Mesothelial cell of epicardium (in vitro differentiated cells): ENCODE measurements at regions not wholly inside any gene's neighbourhood (a gene's known extent, or its start where the extent isn't known, plus 50 kb on each side); places are given as distances from the start of the nearest gene placed in this dataset.

Experiments used
- DNase-seq, 2 experiments: peaks; one replicate each; pipeline ENCODE4 v3.0.0; 2021; ENCODE audit warnings: low spot score in 2 of 2; ENCODE audit not compliant: unreplicated experiment in 2 of 2
- H3K27ac Mint-ChIP-seq: 2 replicates; pipeline ENCODE4 v1.8.0; 2021; ENCODE audit warnings: mixed read lengths
- H3K27me3 Mint-ChIP-seq: 2 replicates; pipeline ENCODE4 v1.8.0; 2021; ENCODE audit warnings: low read depth, mixed read lengths
- H3K36me3 Mint-ChIP-seq: 2 replicates; pipeline ENCODE4 v1.8.0; 2021; ENCODE audit warnings: mixed read lengths
- H3K4me1 Mint-ChIP-seq: 2 replicates; pipeline ENCODE4 v1.8.0; 2021; ENCODE audit warnings: mixed read lengths
- H3K4me3 Mint-ChIP-seq: 2 replicates; pipeline ENCODE4 v1.8.0; 2021; ENCODE audit warnings: mild to moderate bottlenecking, moderate library complexity, mixed read lengths
- H3K9me3 Mint-ChIP-seq: 2 replicates; pipeline ENCODE4 v1.8.0; 2021; ENCODE audit warnings: mixed read lengths
- CTCF ChIP-seq: fragments of 200-600 bp; sonication (generic); IDR thresholded peaks from one replicate; pipeline ENCODE4 v1.5.0; 2021; ENCODE audit warnings: antibody characterized with exemption; ENCODE audit not compliant: unreplicated experiment

- Mint-ChIP-seq H3K4me1 (no peaks in the 10 kb centered on the region), H3K36me3 (no peaks in the 10 kb centered on the region), H3K9me3 (peaks cover 19% of the 10 kb centered on the region), H3K27ac (no peak overlapping the region), H3K27me3 (peaks cover 22% of the 10 kb centered on the region), H3K4me3 (no peak overlapping the region)
- no peak for TF ChIP-seq CTCF
- no peak for DNase-seq
Observed at GRCh38 chr3:13158871-13159270, 85.6 kb upstream of the IQSEC1 start.

DNA sequence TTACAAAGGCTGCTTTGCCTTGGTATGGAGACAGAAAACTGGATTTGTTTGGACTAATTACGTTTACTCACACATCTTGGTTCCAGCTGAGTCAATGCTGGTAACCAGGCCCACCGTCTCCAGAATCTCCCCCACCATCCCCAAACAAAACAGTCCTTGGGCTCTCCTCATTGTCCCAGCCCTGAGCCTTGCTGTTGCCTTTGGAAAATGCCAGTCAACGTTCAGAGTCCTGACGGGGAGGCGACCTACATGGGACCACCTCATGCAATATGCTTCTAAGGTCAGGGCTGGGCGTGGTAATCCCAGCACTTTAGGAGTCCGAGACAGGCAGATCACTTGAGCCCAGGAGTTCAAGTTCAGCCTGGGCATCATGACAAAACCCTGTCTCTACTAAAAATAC lies 85.2 kb upstream of the IQSEC1 start:
- peaks cover 19% of the 10 kb centered on the region for H3K9me3 Mint-ChIP-seq
- no peak for DNase-seq
- H3K4me1 Mint-ChIP-seq = no peaks in the 10 kb centered on the region
- H3K36me3 Mint-ChIP-seq = no peaks in the 10 kb centered on the region
- no peak overlapping the region for H3K27ac Mint-ChIP-seq
- no peak for TF ChIP-seq CTCF
- H3K27me3 Mint-ChIP-seq = peaks cover 24% of the 10 kb centered on the region
- no peak overlapping the region for H3K4me3 Mint-ChIP-seq

- Mint-ChIP-seq H3K4me1 (no peaks in the 10 kb centered on the region), H3K36me3 (no peaks in the 10 kb centered on the region), H3K9me3 (peaks cover 19% of the 10 kb centered on the region), H3K27me3 (peaks cover 23% of the 10 kb centered on the region), H3K27ac (no peak overlapping the region), H3K4me3 (no peak overlapping the region)
- no peak for DNase-seq
- no peak for TF ChIP-seq CTCF
Observed at GRCh38 chr3:13157986-13158385, 84.8 kb upstream of the IQSEC1 start.

DNA sequence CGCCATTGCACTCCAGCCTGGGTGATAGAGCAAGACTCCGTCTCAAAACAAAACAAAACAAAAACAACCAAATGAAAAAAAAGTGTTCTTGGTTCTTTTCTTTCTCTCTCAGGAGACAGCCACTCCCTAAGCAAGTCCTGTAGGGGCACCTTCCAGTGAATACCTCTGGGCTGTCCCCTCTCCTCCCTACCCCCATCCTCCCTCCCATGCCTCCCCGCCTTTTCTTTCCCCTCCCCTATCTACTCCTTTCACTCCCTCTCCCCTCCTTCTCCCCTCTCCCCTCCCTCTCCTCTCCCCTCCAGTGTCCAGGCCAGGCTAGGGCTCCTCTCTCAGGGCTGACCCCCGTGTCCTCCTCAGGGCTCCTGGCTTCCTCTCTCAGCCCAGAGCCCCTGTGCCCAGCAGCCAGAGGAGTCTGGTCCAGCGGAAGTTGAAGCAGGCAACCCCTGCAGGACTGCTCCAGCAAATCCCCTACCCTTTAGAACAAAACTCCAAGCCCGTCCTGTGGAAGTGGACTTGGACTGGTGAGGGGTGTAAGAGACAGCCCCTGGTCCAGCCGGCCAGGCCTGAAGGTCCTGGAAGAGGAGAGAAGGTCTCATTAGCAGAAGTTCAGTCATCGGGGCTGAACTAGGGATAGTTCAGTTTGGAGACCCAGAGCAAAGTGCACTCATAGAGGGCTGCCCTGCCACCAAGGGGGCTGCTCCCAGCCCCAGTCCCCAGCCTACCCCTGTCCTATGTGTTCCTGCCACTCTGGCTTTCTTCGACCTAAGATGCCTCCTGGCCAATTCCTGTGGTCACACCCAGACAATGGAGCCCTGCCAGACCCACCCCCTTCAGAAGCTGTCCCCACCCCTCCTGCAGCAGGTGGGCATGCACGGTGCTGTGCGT lies 79.8 kb upstream of the IQSEC1 start:
- Mint-ChIP-seq H3K36me3 (no peaks in the 10 kb centered on the region), H3K27me3 (peaks cover 28% of the 10 kb centered on the region), H3K9me3 (peaks cover 19% of the 10 kb centered on the region), H3K4me3 (no peak overlapping the region), H3K27ac (no peak overlapping the region), H3K4me1 (no peaks in the 10 kb centered on the region)
- DNase-seq = no peak
- no peak for TF ChIP-seq CTCF

DNA sequence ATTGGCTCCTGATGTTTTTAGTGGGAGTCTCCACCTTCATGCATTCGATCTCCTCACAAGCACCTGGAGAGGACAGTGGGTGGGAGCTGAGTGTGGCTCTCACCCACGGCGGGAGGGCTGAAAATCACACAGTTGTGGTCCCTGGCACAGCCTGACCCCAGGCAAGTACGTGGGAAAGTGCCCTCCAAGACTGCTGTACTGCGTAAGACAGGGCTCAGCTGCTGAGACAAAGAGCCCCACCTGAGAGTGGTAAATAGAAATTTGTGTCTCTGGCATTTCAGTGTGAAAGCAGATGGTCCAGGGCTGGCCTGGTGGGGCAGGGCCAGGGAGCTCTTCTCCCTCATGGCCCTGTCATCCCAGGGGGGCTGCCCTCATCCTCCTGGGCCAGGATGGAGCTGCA lies 77.4 kb upstream of the IQSEC1 start:
- H3K27ac Mint-ChIP-seq = no peak overlapping the region
- no peak overlapping the region for H3K4me3 Mint-ChIP-seq

More for the DNA sequence above, 77.4 kb upstream of the IQSEC1 start:
- no peaks in the 10 kb centered on the region for H3K4me1 Mint-ChIP-seq
- no peak for TF ChIP-seq CTCF
- H3K27me3 Mint-ChIP-seq = peaks cover 27% of the 10 kb centered on the region
- no peak for DNase-seq
- H3K9me3 Mint-ChIP-seq = peaks cover 11% of the 10 kb centered on the region
- H3K36me3 Mint-ChIP-seq = no peaks in the 10 kb centered on the region
